Lung microvascular endothelial cell (primary cell): ENCODE measurements at regions not wholly inside any gene's neighbourhood (a gene's known extent, or its start where the extent isn't known, plus 50 kb on each side); places are given as distances from the start of the nearest gene placed in this dataset.

Experiments
- DNase-seq, 2 donors: peaks; one replicate each; pipeline versions ENCODE4 v3.0.0 to v3.0.0-alpha.2; 2010; ENCODE audit warnings: low read depth in 2 of 2

DNA sequence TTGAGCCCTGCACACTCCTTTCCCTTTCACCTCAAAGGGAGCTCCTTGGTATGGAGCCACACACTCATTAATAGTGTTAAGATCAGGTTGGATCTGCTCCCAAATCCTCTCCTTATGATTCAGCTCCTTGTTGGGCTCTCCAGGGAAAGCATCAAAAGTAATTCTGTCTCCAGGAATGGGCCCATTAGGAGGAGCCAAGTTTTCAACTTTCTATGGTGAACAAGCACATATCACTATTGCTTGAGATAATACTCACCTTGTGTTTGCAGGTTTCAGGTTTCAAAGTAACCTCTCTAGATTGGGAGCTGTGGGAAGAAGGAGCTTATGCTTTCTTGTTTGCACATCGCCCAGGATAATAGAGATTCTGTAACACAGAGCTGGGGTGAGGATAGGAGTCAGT is 164.8 kb downstream of the TNFSF18 start:
- no peak for DNase-seq

DNA sequence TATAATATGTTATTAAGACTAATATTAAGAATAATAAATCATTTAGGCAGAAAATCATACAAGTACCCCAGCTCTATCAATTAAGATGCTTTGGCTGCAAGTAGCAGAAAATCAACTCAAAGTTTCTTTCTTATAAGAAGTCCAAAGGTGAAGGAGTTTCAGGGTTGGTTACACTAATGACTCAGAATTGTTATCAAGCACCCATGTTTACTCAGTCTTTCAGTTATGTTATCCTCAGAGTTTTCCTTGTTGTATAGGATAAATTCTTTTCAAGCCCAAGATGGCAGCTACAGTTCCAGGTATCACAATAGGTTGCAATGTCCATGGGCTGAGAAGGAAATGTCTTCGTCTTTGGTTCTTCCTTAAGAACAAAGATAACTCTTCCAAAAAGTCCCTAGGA is 163.6 kb downstream of the TNFSF18 start:
- no peak for DNase-seq

DNA sequence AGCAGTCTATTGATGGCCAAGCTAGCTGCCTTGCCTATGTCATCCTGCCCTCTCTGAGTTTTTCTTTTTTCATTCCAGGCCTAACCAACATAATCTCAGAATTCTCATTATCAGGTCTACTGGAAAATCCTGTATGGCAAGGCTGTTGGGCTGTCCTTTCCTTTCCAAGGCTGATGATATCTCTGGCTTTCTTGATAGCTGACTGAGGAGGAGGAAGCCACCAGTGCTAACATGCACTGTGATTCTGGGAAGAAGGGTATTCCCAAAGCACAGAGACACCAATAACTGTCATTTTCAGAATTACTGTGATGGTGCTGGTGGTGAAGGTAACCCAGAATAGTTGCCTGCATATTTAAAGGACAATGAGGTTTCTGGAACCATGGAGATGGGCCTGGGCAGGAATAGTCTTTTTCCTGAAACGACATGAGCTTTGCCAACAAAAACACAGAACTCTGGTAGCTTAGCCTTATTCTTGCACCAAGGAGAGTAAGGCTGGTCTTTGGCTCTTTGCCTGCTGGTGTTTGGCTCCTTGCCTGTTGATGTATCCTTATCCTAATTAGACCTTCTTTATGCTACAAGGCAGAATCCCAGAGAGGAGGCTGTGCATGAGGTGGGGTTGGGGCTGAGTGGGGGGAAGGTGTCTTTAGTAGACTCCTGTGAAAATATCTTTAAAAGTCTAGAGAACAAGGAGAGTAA is 157.4 kb downstream of the TNFSF18 start:
- DNase-seq = peak; percentile 52 to 85

DNA sequence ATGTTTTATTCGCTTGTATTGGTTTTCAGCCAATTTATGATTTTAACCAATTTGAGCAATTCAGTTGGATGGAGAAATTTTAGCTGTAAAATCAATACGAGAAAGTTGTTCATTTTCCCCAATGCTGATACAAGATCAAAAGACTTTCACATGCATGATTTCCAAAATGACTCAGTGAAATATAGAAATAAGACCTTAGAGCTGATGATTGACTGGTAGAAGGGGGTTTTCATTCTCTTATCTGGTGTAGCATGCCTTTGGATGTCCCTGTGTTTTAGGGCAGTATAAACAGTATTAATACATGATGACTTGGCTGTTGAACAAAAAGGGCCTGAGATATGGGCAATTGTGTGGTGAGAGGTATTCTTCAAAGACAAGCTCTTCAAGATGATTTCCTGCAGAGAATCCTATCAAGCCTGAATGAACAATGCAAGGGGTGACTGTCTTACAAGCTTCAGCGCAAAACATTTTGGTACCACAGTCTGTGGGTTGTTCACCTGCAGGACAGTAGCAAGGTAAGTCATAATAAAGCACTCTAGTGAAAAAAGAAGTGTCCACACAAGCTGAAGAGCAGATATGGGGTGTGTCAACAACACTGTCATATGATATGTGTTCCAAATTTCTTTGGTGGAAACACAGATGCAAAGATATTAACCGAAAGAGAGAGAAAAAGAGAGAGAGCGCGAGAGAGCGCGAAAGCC is 156.2 kb downstream of the TNFSF18 start:
- DNase-seq = peak in 1 of 2 donors; percentile 34

DNA sequence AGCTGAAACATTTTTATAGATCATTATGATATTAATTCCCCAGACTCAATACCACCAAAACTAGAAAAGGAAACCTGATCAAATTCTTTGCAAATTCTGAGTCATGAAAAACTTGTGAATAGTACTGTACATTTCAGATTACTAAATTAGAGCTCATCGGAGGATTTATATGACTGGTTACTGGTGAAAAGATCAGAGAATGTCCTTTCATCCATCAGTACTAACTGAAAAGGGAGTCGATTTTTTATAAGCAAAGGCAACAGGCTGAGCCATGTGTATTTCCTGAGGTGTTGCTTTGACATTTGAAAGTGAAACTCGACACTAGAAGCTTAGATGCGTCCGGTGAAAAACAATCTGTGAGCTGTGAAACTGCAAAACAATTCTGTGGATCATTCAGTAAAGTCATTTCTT is 155.7 kb downstream of the TNFSF18 start:
- DNase-seq = peak; percentile 85 to 88

DNA sequence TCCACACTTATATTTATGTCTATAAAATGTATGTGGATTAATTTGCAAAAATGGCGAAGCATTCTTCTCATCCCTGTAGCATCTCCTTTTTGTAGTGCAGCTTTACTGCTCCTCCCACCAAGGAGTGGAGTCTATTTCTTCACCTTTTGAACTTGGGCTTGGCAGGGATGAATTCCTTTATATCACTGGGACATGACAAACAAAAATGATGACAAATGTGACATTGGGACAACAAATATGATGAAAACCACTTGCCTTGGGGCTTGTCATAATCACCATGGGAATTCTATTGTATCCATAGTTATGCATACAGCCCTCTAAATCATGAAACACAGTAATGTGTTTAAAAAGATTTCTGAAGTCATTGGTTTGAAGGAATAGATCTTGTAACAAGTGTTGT is 155.0 kb downstream of the TNFSF18 start:
- DNase-seq = no peak

DNA sequence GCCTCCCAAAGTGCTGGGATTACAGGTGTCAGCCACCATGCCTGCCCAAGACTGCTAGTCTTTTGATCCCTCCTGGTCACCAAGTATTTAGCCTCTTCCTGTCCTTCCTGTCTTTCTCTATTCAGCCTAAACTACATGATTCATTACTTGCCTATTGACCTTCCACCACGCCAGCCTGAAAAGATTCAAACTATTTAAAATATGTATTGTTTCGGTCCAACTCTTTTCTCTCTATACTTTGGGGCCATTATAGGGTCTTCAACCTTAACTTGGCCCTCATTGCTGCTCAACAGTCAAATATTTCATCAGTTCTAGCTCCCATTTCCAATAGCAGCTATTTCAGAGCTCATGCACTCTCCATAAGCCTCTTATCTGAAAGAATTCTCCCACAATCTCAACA is 153.0 kb downstream of the TNFSF18 start:
- peak; percentile 70 to 81 for DNase-seq

DNA sequence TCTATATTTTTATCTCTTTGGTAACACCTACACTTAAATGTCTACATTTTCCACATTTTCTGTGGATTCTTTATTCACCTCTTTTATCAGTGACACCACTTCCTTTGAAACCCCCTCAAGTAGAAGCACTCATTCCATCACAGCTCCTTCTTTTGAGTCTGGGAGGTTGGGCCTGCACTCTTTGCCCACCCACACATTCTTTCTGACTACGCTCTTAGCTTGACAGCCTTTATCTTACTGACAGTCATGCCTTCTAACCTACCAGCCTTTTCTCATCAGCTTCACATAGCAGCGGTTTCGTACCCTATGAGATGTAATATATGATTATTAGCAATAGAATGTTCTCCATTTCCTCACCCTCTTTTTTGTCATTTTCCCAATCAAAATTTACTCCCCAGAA is 151.9 kb downstream of the TNFSF18 start:
- DNase-seq = no peak

DNA sequence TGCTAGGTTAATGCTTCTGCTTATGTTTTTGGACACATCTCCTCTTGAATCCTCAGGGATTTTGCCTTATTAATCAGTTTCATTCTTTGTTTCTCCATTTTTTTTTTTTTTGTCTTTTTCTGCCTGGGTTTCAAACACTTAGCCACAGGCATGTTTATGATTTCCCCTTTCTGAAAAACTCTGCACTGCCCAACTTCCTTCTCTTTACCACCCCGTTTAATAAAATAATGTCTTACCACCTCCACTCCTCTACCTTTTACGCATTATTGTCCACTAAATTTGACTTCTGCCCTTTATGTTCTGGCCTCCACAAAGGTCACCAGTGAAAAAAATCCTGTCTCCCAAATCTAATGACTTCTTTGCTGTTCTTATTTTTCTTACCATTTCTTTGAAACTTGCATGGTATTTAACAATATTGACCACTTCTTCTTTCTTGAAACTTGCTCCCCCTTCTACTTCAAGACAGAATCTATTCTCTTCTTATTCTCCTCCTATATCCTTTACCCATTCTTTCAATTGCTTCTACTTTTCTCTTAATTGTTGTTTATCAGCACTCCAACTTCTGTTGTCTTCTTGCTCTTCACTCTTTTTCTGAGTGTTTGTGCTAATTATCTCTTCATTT is 150.3 kb downstream of the TNFSF18 start:
- DNase-seq = no peak

DNA sequence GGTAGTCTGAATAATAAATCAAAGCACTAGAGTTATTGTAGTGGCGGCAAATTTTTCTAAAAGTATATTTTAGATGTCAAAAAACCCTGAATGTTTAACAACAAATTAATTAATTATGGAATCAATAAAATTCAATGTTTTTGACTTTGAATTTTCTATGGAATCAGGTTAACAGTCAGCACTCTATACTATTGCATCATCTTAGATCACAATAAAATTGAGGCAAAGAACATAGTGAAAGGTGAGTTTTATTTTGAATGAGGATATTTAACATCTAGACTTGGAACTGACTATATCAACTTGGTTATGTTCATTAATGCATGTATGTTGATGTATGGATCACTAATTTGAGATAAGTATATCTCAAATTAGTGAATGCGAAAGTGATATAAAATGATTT is 148.5 kb downstream of the TNFSF18 start:
- DNase-seq = no peak

DNA sequence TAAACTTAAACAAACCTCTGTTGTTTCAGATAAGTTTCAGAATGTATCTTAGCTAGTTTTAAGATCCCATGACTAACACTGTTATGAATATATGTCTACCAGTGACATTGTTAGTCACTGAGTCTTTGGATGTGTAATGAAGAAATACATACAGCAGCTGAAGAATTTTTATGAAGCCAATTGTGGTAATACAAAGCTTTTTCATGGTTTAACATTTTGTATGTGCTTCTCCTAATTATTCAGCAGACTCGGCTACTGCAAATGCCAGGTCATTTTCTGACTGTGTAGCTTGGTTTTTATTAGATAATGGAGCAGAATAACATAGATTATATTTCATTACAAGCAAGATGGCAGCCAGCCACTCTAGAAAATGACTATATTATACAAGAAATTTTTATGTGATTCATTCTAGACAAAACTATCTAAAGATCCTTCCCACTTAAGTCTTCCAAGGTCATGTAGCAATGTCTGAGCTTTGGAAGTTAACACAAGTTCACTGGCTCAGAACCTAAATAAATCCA is 147.8 kb downstream of the TNFSF18 start:
- DNase-seq = peak in 1 of 2 donors; percentile 27

DNA sequence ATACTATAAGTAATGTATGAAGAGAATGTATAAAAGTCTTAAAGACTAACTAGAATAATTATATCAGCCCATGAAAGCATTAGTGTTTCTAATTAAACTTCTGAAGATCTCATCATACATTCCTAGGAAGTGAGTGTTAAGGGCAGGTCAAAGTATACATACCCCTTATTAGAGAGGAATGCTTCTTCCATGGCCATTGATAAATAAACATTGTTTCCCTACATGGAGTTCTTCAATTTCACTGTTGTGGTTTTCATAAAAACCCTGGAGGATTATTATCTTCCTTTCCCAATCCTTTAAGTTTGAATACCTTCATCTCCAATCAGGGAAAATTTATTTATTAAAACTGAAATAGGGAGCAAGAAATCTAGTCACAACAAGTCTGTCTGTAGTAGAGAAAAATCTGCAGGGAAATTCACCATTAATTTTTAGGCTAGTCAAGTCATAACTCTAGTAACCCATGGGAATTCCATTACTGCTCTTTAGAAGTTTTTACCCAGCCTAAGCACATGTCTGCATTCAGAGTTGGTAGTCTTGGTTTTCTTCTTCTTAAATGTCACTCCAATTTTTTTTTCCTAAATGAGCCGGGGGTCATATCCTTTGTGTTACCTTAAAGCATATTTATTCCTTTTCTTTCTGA is 147.0 kb downstream of the TNFSF18 start:
- peak in 1 of 2 donors; percentile 71 for DNase-seq

DNA sequence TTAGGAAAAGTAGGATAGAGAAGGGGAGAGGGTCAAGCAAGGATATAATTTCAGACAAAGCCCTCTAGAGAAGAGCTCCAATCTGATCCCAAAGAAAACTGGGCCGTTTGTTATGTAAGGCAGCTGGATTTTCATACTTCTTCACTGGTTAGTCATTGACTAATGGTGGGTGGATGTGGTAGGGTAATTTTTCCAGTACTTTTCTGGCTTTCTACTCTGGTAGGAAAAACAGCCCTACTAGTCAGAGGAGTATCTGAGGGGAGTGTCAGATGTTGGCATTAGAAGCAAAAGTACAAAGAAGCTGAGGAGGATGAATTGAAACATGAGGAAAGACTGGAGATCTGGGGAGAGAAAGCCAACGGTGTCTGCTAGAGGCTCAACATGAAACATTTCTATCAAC is 145.3 kb downstream of the TNFSF18 start:
- no peak for DNase-seq

DNA sequence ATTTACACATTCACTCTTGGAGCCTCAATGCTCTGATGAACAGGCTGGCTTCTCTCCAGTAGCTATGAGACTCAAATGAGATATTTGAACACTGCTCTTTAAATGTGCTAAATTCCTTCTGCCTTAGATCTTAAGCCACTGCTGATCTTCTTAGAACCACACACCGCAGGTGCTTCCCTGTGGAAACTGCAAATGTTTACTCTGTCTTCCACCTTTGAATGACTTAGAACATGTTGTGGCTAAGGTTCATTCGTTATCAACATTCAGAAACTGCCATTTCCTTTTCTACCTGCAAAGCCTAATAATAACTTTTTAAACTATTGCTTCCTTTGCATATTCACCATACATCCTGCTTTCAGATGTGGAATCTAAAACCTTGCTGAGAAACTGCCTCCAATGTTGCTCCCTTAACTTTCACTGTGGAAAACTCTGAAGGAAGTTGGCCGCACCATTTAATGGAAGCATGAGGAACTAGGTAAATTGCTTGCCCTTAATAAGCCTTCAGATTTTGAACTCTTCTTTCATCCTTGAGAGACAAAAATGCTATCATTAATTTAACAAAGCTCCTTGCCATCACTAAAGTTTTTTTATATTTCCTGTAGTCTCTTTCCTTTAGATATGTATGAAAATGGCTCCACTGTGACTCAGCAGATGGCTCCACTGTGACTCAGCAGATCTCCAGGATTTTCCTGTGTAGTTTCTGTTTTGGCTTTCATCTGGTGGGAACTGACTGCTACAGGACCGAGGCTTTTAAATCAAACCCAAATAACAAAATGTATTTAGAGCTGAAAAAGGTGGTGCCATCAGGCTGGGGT is 143.8 kb downstream of the TNFSF18 start:
- DNase-seq = peak; percentile 80 to 97

DNA sequence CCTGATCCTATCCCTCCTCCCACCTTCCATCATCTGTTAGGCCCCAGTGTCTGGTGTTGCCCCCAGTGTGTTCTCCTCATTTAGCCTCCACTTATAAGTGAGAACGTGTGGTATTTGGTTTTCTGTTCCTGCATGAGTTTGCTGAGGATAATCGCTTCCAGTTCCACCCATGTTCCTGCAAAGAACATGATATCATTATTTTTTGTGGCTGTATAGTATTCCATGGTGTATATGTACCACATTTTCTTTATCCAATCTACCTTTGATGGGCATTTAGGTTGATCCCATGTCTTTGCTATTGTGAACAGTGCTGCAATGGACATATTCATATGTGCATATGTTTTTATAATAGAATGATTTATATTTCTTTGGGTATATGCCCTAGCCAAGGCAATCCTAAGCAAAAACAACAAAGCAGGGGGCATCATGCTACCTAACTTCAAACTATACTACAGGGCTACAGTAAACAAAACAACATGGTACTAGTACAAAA is 142.9 kb downstream of the TNFSF18 start:
- peak in 1 of 2 donors; percentile 38 for DNase-seq

DNA sequence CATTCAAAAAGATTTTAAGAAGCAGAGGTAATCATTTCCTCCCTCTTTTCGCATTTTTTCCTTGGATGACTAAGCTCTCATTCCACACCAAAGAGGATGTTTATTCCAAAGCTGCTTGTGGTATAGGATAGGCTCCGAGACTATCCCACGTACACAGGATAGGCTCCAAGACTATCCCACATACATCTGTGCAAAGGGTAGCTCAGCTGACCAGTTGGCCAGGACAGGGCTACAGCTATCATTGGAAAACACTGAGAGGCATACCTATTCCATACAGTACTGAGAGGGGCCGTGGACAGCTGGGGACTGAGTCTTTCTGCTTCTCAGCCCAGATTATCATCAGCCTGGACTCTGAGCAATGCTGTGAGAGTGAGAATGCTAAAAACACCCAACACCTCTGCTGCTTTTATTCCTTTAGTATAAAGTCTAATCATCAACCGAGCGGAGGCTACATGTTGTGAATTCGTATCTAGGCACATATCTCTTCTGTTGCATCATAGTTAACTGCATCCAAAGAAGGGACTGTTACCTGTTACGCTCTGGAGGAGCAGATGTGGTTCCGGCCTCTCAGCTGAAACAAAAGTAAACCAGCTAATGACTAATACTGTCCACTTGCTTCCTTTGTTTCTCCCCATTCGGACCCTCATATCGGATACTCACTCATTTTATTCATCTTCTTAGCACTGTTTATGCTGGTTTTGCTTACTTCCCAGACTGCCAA is 141.0 kb downstream of the TNFSF18 start:
- peak; percentile 53 to 99 for DNase-seq

DNA sequence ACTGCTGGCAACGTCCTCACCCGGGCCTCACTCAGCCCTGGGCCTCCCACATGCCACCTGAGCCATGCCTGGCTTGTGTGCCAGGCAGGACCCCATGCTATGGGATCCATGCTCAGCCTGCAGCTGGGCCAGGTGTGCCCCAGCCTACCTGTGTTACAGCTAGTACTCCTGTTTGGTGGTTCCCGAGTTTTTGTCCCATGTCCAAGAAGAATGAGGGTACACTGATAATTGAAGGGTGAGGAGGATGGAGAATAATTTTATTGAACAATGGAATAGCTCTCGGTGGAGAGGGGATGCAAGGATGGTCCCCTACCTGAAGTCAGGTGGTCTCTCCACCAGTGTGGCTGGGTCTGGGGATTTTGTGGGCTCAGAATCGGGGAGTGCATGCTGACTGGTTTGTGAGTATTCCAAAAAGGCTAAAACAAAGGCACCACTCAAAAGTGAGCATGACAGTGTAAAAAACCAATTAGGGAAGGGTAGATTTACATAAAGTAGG is 137.9 kb downstream of the TNFSF18 start:
- no peak for DNase-seq

DNA sequence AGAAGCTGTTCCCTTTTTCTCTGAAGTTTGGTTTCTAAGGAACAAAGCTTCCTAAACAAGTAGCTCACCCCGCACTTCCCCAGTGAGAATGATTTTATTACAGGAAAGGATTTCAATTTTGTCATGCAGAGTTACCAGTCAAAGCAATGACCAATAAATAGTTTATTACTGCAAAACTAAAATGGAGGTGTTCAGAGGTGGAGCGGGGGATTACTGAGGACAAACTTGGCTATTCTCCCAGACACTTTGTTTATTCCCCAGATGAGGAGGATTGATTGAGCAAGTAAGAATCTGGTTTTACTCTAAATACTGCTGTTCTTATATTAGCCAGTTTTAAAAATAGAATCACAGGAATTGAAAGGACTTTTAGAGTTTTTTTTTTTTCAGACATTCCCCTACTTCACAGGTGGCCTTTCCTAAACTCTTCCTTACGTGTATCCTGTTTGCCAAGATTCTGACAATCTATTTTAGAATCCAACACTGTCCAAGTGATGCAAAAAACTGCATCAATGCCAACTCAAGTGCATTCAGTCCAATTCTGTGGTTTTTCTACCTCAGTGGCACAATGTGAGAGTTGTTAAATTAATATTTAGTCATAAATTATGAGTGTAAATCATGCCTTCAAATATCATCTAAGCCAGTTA is 136.1 kb downstream of the TNFSF18 start:
- peak; percentile 29 to 89 for DNase-seq

DNA sequence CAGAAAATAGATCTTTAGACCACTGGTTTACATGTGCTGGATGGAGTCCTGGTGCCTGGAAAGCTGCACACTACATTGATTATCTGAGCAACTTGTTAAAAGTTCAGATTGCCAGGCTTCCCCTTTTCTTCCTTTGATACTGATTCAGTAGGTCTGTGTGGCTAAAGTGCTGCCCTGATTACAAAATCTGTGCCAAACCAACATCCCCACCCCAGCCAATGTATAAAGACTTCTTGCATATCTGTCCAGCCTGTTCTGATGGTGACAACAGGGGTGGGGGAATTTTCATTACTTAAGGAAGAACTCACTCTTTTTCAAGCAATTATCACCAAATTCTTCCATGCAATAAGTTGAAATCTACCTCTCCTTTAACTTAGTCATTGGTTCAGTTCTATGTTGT is 135.5 kb downstream of the TNFSF18 start:
- DNase-seq = no peak

DNA sequence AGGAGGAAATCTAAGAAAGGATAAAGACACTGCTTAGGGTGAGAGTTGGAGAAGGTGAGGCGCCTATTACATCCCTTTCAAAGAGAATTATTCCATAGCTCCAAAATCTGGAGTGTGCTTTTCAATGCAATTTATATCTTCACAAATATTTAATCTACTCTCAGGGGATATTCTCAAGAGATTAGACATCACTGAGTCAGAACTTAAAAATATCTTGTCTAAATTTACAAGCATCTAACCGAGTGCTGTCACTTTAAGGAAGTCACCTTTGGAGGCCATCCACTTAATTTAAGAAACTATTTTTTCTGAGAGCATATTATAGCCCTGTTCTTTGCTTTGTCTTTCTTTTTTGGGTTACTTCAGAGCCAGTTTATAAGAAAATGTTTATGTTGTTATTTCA is 134.6 kb downstream of the TNFSF18 start:
- DNase-seq = no peak
